Erythroblast (primary cell): ENCODE measurements at regions not wholly inside any gene's neighbourhood (a gene's known extent, or its start where the extent isn't known, plus 50 kb on each side); places are given as distances from the start of the nearest gene placed in this dataset.

Experiments used
- GATA1 ChIP-seq: IDR thresholded peaks from 2 replicates; pipeline ENCODE4 v1.6.1; 2011; ENCODE audit warnings: low read depth, mild to moderate bottlenecking, control low read depth, low read length, moderate library complexity
- POLR2A ChIP-seq: IDR thresholded peaks from 2 replicates; pipeline ENCODE4 v1.6.1; 2011; ENCODE audit warnings: mild to moderate bottlenecking, low read length

DNA sequence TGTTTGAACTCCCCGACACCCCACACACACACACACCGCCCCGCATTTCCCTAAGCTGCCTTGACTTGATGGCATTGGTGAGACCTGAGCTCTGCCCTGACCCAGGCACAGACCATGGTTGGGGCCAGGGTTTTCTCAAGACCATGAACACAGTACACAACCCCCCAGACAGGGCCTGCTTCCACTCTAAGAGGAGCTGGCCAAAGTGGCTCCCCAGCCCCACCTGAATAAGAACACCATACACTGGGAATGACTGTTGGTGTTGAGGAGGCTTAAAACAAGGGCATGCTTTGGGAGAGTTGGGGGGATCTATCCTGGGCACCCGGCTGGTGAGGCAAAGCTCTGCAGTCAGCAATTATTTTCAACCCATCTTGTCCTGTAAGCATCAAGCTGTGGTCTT, 77.6 kb upstream of the SYT6 start:
- no peak for TF ChIP-seq POLR2A
- no peak for TF ChIP-seq GATA1
